HL-60 (cell line): ENCODE measurements at regions not wholly inside any gene's neighbourhood (a gene's known extent, or its start where the extent isn't known, plus 50 kb on each side); places are given as distances from the start of the nearest gene placed in this dataset.

Experiments used
- DNase-seq, 2 experiments: peaks; one replicate each; pipeline ENCODE4 v3.0.0-alpha.2; 2010 to 2020; ENCODE audit warnings: low read depth in 1 of 2, low spot score in 1 of 2
- H3K27ac ChIP-seq: fragments of 250-450 bp; sonication (Bioruptor Pico); replicated peaks from 2 replicates; pipeline ENCODE4 v1.5.1; 2020; ENCODE audit warnings: mild to moderate bottlenecking, moderate library complexity
- H3K27me3 ChIP-seq: fragments of 250-450 bp; sonication (Bioruptor Pico); 2 replicates; pipeline ENCODE4 v1.5.1; 2021; ENCODE audit warnings: mild to moderate bottlenecking, moderate library complexity; ENCODE audit not compliant: insufficient read depth, poor library complexity, severe bottlenecking
- H3K4me3 ChIP-seq: replicated peaks from 2 replicates; pipeline ENCODE4 v1.5.1; 2011; ENCODE audit warnings: mild to moderate bottlenecking, control low read depth, low read length; ENCODE audit not compliant: insufficient read depth
- CTCF ChIP-seq: IDR thresholded peaks from one replicate; pipeline ENCODE4 v1.5.1; 2011; ENCODE audit warnings: low read length, control low read depth, inconsistent platforms; ENCODE audit not compliant: insufficient read depth
- GABPA ChIP-seq: IDR thresholded peaks from 2 replicates; pipeline ENCODE4 v1.6.1; 2012; ENCODE audit warnings: low read depth
- POLR2AphosphoS5 ChIP-seq: IDR thresholded peaks from 2 replicates; pipeline ENCODE4 v1.6.1; 2012; ENCODE audit warnings: low read depth
- REST ChIP-seq: IDR thresholded peaks from 2 replicates; pipeline ENCODE4 v1.6.1; 2012; ENCODE audit warnings: low read depth; ENCODE audit not compliant: insufficient replicate concordance
- SPI1 ChIP-seq: IDR thresholded peaks from 2 replicates; pipeline ENCODE4 v1.6.1; 2012; ENCODE audit warnings: low read depth, mild to moderate bottlenecking, borderline replicate concordance

GRCh38 chrX:43314525-43314924, 341.6 kb upstream of the MAOA start:
- TF ChIP-seq POLR2AphosphoS5 (no peak), GABPA (no peak), CTCF (no peak), SPI1 (no peak), REST (no peak)
- no peak for DNase-seq
- H3K27me3 ChIP-seq = no peaks in the 10 kb centered on the region
- no peak overlapping the region for H3K27ac ChIP-seq
- H3K4me3 ChIP-seq = no peak overlapping the region

- TF ChIP-seq CTCF (no peak), REST (no peak), POLR2AphosphoS5 (no peak), GABPA (no peak), SPI1 (no peak)
- DNase-seq = no peak
- Histone ChIP-seq H3K4me3 (no peak overlapping the region), H3K27ac (no peak overlapping the region), H3K27me3 (no peaks in the 10 kb centered on the region)
Measured at GRCh38 chrX:43315622-43316021, 340.5 kb upstream of the MAOA start.

GRCh38 chrX:43316146-43316545, 340.0 kb upstream of the MAOA start:
- H3K27ac ChIP-seq = no peak overlapping the region
- DNase-seq = no peak
- TF ChIP-seq REST (no peak), CTCF (no peak), GABPA (no peak), POLR2AphosphoS5 (no peak), SPI1 (no peak)
- H3K27me3 ChIP-seq = no peaks in the 10 kb centered on the region
- no peak overlapping the region for H3K4me3 ChIP-seq
